COLO668 (cell line): ENCODE measurements at regions not wholly inside any gene's neighbourhood (a gene's known extent, or its start where the extent isn't known, plus 50 kb on each side); places are given as distances from the start of the nearest gene placed in this dataset.

Source experiments
- DNase-seq: peaks from one replicate; lab custom pipeline; 2025; ENCODE audit not compliant: unreplicated experiment; lab: John Stamatoyannopoulos, UW

GRCh38 chr1:229883504-229884200 lies 183.4 kb upstream of the GALNT2 start:
- no peak for DNase-seq

- DNase-seq, result no peak
Observed at GRCh38 chr1:229884765-229885164, 182.3 kb upstream of the GALNT2 start.

GRCh38 chr1:229885568-229886495 lies 181.2 kb upstream of the GALNT2 start:
- no peak for DNase-seq

- no peak for DNase-seq
Observed at GRCh38 chr1:229886636-229887035, 180.4 kb upstream of the GALNT2 start.

- no peak for DNase-seq
Observed at GRCh38 chr1:229887043-229887822, 179.8 kb upstream of the GALNT2 start.

- no peak for DNase-seq
Observed at GRCh38 chr1:229888157-229888556, 178.9 kb upstream of the GALNT2 start.

- no peak for DNase-seq
Observed at GRCh38 chr1:229888561-229889001, 178.5 kb upstream of the GALNT2 start.

GRCh38 chr1:229889031-229889517 lies 178.0 kb upstream of the GALNT2 start:
- DNase-seq, result no peak

- DNase-seq, result no peak
Observed at GRCh38 chr1:229891227-229891626, 175.8 kb upstream of the GALNT2 start.

- no peak for DNase-seq
Observed at GRCh38 chr1:229892515-229893117, 174.4 kb upstream of the GALNT2 start.

- peak; percentile 35 for DNase-seq
Observed at GRCh38 chr1:229893762-229894444, 173.1 kb upstream of the GALNT2 start.

- DNase-seq, result no peak
Observed at GRCh38 chr1:229894532-229894931, 172.5 kb upstream of the GALNT2 start.

GRCh38 chr1:229895605-229896004 lies 171.4 kb upstream of the GALNT2 start:
- no peak for DNase-seq

- DNase-seq, result no peak
Observed at GRCh38 chr1:229896306-229896705, 170.7 kb upstream of the GALNT2 start.

GRCh38 chr1:229896861-229897260 lies 170.2 kb upstream of the GALNT2 start:
- no peak for DNase-seq

GRCh38 chr1:229897501-229897900 lies 169.5 kb upstream of the GALNT2 start:
- no peak for DNase-seq

GRCh38 chr1:229900220-229900619 lies 166.8 kb upstream of the GALNT2 start:
- DNase-seq, result no peak

- no peak for DNase-seq
Observed at GRCh38 chr1:229905031-229905545, 161.9 kb upstream of the GALNT2 start.

GRCh38 chr1:229905652-229906051 lies 161.4 kb upstream of the GALNT2 start:
- DNase-seq, result no peak
